Stimulated activated naive CD8-positive, alpha-beta T cell treated with anti-CD3 and anti-CD28 coated beads, Interleukin-15, Interleukin-2, amounts not matched to agents 100 ng/mL and 50 ng/mL, for 24 hours (primary cell): ENCODE measurements at regions not wholly inside any gene's neighbourhood (a gene's known extent, or its start where the extent isn't known, plus 50 kb on each side); places are given as distances from the start of the nearest gene placed in this dataset.
"Not testable (repeated sequence)": the region's sequence is repeated elsewhere in the genome, so short reads cannot be mapped to it uniquely, and the experiment has no call there.

Experiments used
- H3K27ac Mint-ChIP-seq: one replicate; pipeline ENCODE4 v1.8.0; 2021; ENCODE audit warnings: mild to moderate bottlenecking, mixed read lengths
- H3K27me3 Mint-ChIP-seq: one replicate; pipeline ENCODE4 v1.8.0; 2021; ENCODE audit warnings: mixed read lengths
- H3K36me3 Mint-ChIP-seq: one replicate; pipeline ENCODE4 v1.8.0; 2021; ENCODE audit warnings: low read depth, mixed read lengths
- H3K4me1 Mint-ChIP-seq: one replicate; pipeline ENCODE4 v1.8.0; 2021; ENCODE audit warnings: low read depth, mixed read lengths
- H3K4me3 Mint-ChIP-seq: one replicate; pipeline ENCODE4 v1.8.0; 2021; ENCODE audit warnings: mild to moderate bottlenecking, mixed read lengths
- H3K9me3 Mint-ChIP-seq: one replicate; pipeline ENCODE4 v1.8.0; 2021; ENCODE audit warnings: mixed read lengths

DNA sequence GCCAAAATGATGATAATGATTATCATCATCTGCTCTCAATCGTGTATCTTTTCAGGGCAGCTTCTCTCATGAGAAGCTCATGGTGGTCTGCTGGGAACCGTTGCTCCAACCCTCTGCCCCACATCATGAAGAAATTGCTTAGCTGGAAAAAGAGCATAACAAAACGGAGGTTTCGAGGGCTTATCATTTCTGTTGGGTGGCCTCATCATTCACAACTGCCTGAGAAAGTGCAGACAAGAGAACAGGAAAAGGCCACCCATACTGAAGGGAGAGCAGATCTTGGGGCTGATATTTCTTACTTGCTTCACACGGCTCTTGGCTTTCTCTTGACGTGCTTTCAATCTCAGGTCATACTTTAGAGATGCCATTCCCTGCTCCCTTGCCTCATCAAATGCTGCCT is 471.6 kb downstream of the CD83 start:
- no peaks in the 10 kb centered on the region for H3K4me1 Mint-ChIP-seq
- no peaks in the 10 kb centered on the region for H3K9me3 Mint-ChIP-seq
- H3K27me3 Mint-ChIP-seq = no peaks in the 10 kb centered on the region
- H3K27ac Mint-ChIP-seq = no peak overlapping the region
- no peaks in the 10 kb centered on the region for H3K36me3 Mint-ChIP-seq
- H3K4me3 Mint-ChIP-seq = no peak overlapping the region

DNA sequence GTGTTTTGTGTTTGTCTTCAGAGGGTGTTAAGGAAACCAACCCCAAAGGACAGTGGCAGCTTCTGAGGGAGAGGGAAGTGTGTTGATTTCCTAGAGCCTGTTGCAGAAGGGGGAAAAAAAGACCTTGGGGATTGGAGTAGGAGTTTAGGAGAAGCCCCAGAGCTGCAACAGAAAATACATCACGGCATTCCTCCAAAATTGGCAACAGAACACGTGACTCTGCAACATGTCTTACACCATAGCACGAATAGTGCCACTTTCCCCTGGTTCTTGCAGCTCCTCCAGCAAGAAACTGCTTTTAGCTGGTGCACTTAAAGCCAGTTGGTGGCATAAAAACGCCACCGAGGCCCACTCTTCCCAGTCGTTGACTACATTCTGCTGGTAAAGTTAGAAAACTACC is 473.0 kb downstream of the CD83 start:
- Mint-ChIP-seq H3K36me3 (no peaks in the 10 kb centered on the region), H3K4me1 (no peaks in the 10 kb centered on the region), H3K27ac (no peak overlapping the region), H3K4me3 (no peak overlapping the region), H3K9me3 (peaks cover under 1% of the 10 kb centered on the region), H3K27me3 (no peaks in the 10 kb centered on the region)

DNA sequence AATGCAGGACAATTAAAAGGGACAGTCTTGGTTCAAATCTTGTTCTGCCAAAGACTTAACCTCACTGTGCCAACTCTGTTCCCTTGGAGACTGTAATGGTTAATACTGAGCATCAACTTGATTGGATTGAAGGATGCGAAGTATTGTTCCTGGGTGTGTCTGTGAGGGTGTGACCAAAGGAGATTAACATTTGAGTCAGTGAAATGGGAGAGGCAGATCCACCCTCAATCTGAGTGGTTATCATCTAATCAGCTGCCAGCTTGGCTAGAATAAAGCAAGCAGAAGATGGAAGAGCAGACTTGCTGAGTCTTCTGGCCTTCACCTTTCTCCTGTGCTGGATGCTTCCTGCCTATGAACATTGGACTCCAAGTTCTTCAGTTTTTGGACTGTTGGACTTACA is 474.4 kb downstream of the CD83 start:
- H3K4me3 Mint-ChIP-seq = no peak overlapping the region
- H3K4me1 Mint-ChIP-seq = peaks cover 8% of the 10 kb centered on the region
- no peaks in the 10 kb centered on the region for H3K27me3 Mint-ChIP-seq
- H3K36me3 Mint-ChIP-seq = no peaks in the 10 kb centered on the region
- H3K27ac Mint-ChIP-seq = no peak overlapping the region
- H3K9me3 Mint-ChIP-seq = peaks cover 3% of the 10 kb centered on the region

DNA sequence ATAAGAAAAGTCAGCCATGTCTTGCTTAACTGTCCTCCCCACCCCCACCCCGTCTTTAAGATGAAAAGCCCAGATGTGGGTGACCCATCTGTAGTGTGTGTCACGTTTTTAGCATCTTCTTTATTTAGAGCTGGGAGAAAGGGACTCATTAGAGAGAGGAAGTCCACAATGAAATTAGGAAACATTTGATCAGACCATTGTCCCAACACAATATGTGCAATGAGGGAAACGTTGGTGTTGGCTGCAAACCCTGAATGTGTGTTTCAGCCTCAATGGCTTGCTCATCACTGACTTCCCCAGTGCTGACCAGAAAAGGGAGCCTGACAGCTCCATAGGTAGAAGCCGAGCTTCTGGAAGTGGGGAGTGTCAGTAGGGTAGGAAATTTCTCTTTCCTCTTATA is 475.7 kb downstream of the CD83 start:
- peaks cover 3% of the 10 kb centered on the region for H3K9me3 Mint-ChIP-seq
- no peak overlapping the region for H3K4me3 Mint-ChIP-seq
- H3K4me1 Mint-ChIP-seq = peaks cover 12% of the 10 kb centered on the region
- no peaks in the 10 kb centered on the region for H3K36me3 Mint-ChIP-seq
- no peaks in the 10 kb centered on the region for H3K27me3 Mint-ChIP-seq
- no peak overlapping the region for H3K27ac Mint-ChIP-seq

DNA sequence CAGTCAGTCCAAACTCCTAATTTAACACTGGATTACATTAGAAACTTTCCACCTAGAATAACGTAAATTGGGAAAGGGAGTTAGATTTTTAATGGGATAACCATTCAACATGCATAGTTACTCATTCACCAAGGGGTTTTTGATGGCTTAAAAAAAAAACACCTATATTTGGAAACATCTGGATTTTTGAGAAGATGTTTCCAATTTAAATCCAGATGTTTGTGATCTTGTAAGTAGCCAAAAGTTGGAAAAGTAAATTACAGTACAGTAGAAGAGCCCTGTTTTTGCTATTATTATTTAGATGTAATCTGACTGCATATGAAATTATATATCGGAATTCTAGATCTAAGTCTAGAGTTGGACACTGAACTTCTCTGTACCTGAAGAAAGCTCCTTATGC is 478.2 kb downstream of the CD83 start:
- H3K9me3 Mint-ChIP-seq = peaks cover 8% of the 10 kb centered on the region
- H3K4me1 Mint-ChIP-seq = peaks cover 18% of the 10 kb centered on the region
- no peak overlapping the region for H3K4me3 Mint-ChIP-seq
- no peak overlapping the region for H3K27ac Mint-ChIP-seq
- no peaks in the 10 kb centered on the region for H3K27me3 Mint-ChIP-seq
- no peaks in the 10 kb centered on the region for H3K36me3 Mint-ChIP-seq

DNA sequence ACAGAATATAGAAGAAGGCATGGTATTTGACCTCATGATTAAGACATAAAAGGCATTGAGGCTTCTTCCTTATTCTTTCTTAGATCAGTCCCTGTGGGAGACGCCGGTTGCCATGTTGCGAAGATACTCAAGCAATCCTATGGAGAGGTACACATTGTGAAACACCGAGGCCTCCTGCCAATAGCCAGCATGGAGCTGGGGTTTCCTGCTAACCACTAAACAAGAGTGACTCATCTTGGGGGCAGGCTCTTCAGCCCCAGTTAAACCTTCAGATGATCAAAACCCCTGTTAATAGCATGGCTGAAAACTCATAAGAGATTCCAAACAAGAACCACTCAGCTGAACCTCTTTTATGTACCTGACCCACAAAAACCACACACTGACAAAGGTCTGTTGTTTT is 478.8 kb downstream of the CD83 start:
- Mint-ChIP-seq H3K27ac (no peak overlapping the region), H3K36me3 (no peaks in the 10 kb centered on the region), H3K9me3 (peaks cover 8% of the 10 kb centered on the region), H3K4me1 (peaks cover 18% of the 10 kb centered on the region), H3K4me3 (no peak overlapping the region), H3K27me3 (no peaks in the 10 kb centered on the region)

DNA sequence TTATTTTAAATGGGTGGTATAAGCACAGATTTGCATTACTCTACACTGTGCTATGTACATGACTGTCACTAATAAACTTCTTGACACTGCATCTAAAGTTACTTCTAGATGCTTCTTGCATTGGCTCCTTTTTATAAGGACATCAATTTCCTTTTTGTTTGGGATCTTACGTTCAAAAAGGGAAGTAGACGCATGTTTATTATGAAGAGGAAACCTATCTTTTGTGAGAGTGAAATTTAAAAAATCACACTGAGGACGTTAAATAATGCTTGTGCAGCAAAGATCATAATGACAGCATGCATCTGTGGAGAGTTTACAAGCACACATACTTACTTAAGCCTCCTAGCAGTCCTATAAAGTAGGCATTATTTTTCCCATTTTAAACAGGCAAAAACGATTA is 479.5 kb downstream of the CD83 start:
- Mint-ChIP-seq H3K4me3 (no peak overlapping the region), H3K4me1 (peaks cover 18% of the 10 kb centered on the region), H3K27ac (no peak overlapping the region), H3K27me3 (no peaks in the 10 kb centered on the region), H3K36me3 (no peaks in the 10 kb centered on the region), H3K9me3 (peaks cover 8% of the 10 kb centered on the region)

DNA sequence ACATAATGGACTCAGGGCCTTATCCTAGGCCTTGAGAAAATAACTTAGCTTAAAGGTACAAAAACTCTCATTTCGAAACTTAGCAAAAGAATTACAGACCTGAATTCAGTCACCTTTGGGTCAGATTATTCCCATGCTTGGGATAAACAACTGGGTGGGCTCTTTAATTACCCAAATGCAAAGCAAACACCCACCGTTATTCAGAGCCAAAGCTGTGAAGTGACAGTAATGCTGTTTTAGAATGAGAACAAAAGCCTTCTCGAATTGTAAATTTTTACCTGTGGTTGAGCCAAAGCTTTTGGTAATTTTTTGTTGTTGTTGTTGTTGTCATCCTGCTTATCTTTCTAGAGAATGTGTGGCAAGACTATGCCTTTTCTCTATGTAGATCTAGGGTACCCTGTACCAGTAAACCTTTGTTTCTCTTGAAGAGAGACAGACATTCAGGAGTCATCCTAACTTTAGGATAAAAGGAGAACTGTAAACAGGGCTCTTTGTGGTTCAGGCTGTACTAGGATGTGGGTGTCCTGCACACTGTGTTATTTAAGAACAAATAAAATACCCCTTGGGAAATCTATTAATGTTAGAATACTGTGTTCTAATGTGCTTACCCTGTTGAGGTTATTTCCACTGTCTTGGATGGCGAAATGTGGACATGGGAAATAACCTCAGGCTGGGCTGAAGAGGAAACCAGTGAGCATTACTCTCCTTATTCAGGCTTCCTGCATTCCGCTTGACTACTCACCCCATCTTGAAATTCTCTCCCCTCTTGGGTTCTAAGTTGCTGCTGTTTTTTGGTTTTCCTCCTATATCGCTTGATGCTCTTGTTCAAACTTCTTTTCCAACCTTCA is 480.7 kb downstream of the CD83 start:
- H3K4me3 Mint-ChIP-seq = no peak overlapping the region
- no peaks in the 10 kb centered on the region for H3K27me3 Mint-ChIP-seq
- peaks cover 18% of the 10 kb centered on the region for H3K4me1 Mint-ChIP-seq
- peaks cover 8% of the 10 kb centered on the region for H3K9me3 Mint-ChIP-seq
- H3K36me3 Mint-ChIP-seq = no peaks in the 10 kb centered on the region
- H3K27ac Mint-ChIP-seq = no peak overlapping the region

DNA sequence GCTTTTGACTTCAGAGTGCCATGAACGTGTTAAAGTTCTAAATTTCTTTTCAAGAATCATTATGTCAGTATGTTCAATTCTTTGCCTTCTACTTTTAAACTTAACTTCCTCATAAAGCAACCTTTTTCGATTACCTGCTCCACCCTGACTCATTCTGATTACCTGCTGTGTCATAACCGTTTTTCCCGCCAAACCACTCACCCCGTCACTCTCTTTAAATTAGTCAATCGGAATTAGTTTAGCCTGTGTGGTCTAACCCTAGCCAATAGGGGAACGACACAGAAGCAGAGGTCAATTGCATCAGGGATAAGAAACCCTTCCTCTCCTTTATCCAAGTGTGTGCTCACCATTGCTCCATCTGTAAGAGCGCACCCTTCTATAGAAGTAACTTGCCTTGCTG is 482.7 kb downstream of the CD83 start:
- not testable (repeated sequence) for H3K9me3 Mint-ChIP-seq, H3K27ac Mint-ChIP-seq, H3K27me3 Mint-ChIP-seq, H3K36me3 Mint-ChIP-seq, H3K4me3 Mint-ChIP-seq
- H3K4me1 Mint-ChIP-seq = peaks cover 18% of the 10 kb centered on the region

DNA sequence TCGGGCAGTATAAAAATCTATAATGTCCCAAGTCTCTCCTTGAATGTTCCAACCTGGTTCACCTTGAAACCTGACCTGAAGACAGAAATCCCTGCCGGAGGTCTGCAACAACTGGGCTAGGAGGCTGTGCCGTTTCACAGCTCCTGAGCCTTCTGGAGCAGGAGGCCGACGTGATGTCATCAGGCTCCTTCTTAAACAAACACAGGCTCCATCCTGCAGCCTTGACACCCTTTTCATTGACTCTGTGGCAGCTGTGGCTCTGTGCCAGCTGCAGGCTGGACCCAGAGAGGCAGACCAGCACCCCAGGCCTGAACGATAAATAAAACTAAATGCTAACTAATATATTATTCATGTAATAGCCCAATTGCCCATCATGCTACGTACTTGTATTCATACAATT is 483.9 kb downstream of the CD83 start:
- Mint-ChIP-seq H3K27ac (no peak overlapping the region), H3K4me3 (no peak overlapping the region), H3K4me1 (peaks cover 14% of the 10 kb centered on the region), H3K27me3 (no peaks in the 10 kb centered on the region), H3K9me3 (peaks cover 5% of the 10 kb centered on the region), H3K36me3 (no peaks in the 10 kb centered on the region)

DNA sequence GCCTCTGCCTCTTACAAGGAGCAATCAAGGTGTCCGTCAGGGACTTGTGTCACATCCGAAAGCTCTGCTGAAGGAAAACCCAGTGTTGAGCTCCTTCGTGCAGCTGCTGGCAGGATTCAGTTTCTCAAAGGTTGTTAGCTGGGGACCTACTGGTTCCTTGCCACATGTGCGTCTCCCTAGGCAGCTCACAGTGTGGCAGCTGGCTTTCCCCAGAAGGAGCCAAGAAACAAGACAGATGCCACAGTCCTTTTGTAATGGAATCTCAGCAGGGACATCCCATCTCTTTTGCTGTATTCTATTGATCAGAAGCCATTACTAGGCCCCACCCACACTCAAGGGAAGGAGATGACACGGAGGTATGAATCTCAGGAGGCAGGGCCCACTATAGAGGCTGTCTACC is 488.8 kb downstream of the CD83 start:
- Mint-ChIP-seq H3K4me3 (no peak overlapping the region), H3K27me3 (no peaks in the 10 kb centered on the region), H3K27ac (no peak overlapping the region), H3K9me3 (no peaks in the 10 kb centered on the region), H3K4me1 (no peaks in the 10 kb centered on the region), H3K36me3 (no peaks in the 10 kb centered on the region)

DNA sequence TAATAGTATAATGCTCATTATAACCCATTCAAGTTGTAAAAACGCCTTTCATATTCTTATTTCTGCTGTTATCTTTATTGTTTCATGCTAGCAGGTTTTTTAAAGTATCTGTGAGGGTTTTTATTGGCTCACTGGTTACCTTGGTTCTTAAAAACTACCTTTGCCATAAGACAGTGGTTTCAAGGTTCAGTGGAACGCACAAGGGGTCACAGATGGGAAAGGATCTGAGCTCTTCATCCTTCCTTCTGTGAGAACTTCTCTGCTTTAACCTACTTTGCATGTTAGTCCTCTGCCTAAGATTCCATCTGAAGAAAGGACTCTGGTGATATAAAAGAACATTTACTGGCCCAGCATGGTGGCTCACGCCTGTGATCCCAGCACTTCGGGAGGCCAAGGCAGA is 492.6 kb downstream of the CD83 start:
- peaks cover under 1% of the 10 kb centered on the region for H3K9me3 Mint-ChIP-seq
- no peak overlapping the region for H3K4me3 Mint-ChIP-seq
- no peak overlapping the region for H3K27ac Mint-ChIP-seq
- H3K4me1 Mint-ChIP-seq = no peaks in the 10 kb centered on the region
- no peaks in the 10 kb centered on the region for H3K36me3 Mint-ChIP-seq
- H3K27me3 Mint-ChIP-seq = no peaks in the 10 kb centered on the region

DNA sequence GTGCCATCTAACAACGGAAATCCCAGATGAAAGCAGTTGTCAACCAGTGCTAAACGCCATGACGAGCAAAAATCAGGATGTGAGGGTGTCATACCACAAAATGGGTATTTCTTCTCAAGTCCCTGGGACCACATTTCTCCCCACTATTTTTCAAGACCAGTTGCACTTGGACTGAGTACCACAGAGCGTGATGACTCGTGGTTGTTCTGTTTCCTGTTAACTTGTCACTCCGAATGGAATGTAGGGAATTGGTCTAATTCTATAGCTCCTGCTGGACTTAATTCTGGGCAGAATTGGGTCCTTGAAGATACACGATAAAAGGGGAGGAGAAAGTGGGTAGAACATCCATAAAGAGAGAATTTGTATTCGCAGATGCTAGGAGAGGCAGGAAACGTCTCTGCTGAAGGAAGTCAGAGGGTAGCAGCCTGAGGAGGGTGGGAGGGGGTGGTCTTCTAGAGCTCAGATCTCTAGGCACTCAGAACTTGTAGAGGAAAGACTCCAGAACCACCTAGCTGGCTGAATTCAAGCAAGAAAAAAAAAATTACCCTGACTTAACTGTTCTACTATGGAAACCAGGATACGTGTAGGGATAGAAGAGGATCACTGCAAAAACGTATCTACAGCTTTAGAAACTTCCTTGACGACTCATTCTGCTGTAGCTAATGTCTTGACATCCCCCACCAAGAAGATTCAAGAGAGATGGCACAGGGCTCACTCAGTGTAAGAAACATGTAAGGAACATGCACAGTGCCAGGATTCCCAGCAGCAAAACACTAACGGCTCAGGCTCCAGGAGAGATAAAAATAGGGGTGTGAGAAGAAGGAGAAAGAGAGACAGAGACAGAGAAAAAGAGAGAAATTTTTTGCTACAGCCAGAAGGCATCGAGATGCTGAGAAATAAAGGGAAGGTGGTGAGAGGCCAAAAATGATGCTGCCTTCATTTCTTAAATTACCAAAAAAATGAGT is 494.7 kb downstream of the CD83 start:
- H3K36me3 Mint-ChIP-seq = peaks cover 4% of the 10 kb centered on the region
- H3K9me3 Mint-ChIP-seq = peaks cover 5% of the 10 kb centered on the region
- H3K4me3 Mint-ChIP-seq = no peak overlapping the region
- no peak overlapping the region for H3K27ac Mint-ChIP-seq
- H3K4me1 Mint-ChIP-seq = peaks cover 6% of the 10 kb centered on the region
- peaks cover 4% of the 10 kb centered on the region for H3K27me3 Mint-ChIP-seq

DNA sequence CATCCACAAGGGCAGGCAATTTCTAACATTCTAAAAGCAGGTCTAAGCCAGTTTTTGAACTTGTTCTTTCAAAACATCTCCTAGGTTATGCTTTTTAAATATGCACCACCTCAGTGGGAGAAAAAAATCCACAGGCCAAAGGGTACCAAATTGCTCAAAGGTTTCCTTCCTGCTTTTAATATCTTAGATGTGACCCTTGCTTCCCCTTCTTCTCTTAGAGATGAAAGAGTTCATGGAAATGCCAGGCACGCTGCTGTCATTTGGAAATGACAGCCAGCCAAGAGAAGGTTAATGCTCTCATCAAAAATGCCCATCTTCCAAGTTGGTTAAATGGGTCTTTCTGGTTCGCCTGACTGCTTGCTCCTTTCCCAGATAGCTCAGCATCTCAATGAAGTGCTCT is 497.1 kb downstream of the CD83 start:
- Mint-ChIP-seq H3K4me3 (no peak overlapping the region), H3K4me1 (peaks cover 6% of the 10 kb centered on the region), H3K27ac (no peak overlapping the region), H3K9me3 (peaks cover 5% of the 10 kb centered on the region), H3K27me3 (peaks cover 10% of the 10 kb centered on the region), H3K36me3 (peaks cover 4% of the 10 kb centered on the region)

DNA sequence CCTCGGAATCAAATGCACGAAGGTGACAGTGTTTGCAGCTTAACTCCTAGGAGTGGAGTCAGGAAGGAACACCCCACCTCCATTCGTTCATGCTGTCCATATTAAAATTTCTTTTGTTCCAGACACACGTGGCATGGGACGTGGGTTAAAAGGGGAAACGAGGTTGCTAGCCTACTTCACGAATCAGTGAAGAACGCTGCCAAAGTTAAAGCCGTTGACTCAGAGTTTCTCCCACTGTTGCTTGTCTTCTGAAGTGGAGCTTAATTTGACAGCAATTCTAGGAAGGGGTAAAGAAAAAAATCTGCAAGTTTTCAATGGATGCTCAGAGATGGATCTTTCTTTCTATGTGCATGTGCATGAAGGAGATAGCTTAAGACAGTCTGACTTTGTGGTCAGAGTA is 499.1 kb downstream of the CD83 start:
- Mint-ChIP-seq H3K4me3 (no peak overlapping the region), H3K27me3 (peaks cover 10% of the 10 kb centered on the region), H3K9me3 (peaks cover 5% of the 10 kb centered on the region), H3K36me3 (peaks cover 4% of the 10 kb centered on the region), H3K27ac (no peak overlapping the region), H3K4me1 (peaks cover 6% of the 10 kb centered on the region)
